GM19328 (cell line): ENCODE measurements at regions not wholly inside any gene's neighbourhood (a gene's known extent, or its start where the extent isn't known, plus 50 kb on each side); places are given as distances from the start of the nearest gene placed in this dataset.
A peak's percentile ranks its signal among the peaks of the same experiment; 100 is the strongest.
"Not testable (repeated sequence)": the region's sequence is repeated elsewhere in the genome, so short reads cannot be mapped to it uniquely, and the experiment has no call there.

Experiments used
- ATAC-seq: cut with Tn5 transposase; IDR thresholded peaks from one replicate; pipeline ENCODE4 v1.9.1; 2021; ENCODE audit warnings: mild to moderate bottlenecking, moderate library complexity; ENCODE audit not compliant: unreplicated experiment

GRCh38 chr21:35203093-35203977 is 154.2 kb upstream of the RUNX1 start:
- ATAC-seq: no peak

DNA sequence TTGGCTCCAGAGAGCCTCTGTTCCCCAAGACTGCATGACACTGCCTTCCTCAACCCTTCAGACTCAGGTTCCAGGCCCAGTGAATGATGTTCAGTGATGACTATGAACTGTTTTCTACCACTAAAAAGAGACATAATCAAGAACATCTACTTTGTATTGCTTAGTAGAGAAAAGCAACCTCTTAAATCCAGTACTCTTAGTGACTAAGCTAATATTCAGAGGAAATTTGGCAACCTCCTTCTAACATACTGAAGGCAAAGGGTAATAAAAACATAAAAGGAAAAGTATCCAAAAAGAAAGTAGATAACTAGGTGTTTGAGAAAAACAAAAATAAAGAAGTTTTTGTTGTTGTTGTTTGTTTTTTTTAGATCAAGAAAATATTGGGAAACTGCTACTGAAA is 153.3 kb upstream of the RUNX1 start:
- no peak for ATAC-seq

DNA sequence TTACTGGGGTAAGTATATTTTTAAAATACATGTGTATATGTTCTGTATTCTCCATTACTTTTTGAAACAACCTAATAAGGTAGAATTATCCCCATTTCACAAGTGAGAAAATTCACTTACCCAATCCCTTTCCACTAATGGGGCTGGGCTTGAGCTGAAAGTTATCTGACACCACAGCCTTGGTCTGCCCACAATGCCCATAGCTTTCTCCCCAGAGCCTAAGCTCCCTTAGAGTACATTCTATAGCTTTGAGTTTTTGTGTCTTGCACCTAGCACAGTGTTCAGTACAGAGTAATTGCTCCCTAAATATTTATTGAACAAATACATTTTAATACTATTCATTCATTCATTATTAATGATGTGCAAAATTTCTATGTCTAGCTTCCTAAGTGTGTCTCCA is 152.7 kb upstream of the RUNX1 start:
- no peak for ATAC-seq

- ATAC-seq: no peak
These were observed 152.2 kb upstream of the RUNX1 start for GRCh38 chr21:35201288-35201687.

- ATAC-seq: no peak
These were observed 150.6 kb upstream of the RUNX1 start for GRCh38 chr21:35199733-35200015.

- ATAC-seq: no peak
These were observed 150.1 kb upstream of the RUNX1 start for GRCh38 chr21:35198982-35199732.

DNA sequence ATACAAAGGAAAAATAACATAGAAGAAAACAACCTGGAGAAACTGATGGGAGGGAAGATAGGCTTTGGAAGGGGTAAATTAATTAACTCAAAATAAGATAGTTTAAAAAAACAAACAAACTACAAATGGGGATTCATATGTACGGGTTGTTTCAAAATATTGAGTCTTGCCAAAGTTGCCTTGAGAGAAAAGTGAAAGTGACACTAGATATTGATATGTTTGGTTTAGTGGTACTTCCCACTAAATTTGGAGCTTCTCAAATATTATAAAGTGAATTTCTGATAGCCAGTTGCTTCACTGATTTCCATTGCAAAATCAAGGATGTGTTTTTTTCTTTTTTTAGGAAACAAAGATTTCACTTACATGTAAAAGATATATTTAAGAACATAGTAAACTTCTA is 149.5 kb upstream of the RUNX1 start:
- no peak for ATAC-seq

DNA sequence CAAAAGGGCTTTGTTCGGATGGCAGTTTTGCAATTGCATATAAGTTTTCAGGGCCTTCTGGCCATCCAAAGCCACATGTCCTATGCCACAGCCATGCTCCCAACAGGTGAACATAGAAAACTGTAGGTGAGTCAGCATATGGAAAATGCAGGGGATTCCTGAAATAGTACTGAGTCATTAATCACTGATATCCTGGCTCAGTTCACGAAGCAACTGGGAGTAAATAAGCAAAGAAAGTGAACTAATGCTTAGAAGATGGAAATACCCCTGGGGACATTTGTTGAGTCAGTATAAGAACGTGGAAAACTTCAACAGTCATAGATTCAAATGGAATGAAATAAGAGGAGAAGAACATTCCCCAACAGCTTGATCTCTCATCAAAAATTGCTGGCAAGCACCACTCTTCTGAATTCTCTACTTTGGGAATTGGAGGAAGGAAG is 148.9 kb upstream of the RUNX1 start:
- no peak for ATAC-seq

DNA sequence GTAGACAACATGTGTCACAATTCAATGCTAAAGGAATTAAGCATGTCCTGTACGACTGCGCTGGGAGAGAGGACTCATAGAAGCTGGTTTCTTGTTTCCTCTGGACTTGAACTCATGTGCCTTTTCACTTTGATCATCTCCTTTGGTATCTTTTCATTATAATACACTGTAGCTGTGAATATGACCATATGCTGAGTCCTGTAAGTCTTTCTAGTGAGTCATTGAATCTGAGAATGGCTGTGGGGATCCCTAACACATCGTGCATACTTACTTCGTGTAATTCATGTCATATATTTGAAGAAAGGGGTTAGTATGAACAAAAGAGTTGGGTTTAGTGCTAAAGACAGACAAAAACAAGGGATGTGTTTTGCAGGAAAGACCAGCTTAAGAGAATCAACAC is 148.1 kb upstream of the RUNX1 start:
- no peak for ATAC-seq

- ATAC-seq: no peak
These were observed 147.0 kb upstream of the RUNX1 start for GRCh38 chr21:35196128-35196527.

GRCh38 chr21:35195232-35195631 is 146.1 kb upstream of the RUNX1 start:
- ATAC-seq: no peak

DNA sequence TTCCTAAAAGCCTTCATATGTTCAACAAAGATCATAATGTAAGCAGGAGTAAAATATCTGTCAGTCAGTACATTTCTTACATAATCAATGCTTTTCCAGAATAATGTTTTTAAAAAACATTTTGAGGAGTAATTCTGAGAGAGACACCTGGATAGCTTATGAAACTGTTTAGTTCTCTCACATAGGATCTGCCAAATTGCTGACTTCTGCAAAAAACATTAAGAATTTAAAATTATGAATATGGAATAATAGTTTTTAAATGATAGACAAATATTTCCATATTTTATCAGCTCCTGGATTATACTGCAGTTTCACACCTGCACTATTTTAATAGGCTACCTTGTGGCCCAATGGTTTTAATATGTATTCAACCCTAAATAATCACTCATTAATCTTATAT is 142.7 kb upstream of the RUNX1 start:
- ATAC-seq: no peak

- no peak for ATAC-seq
These were observed 142.0 kb upstream of the RUNX1 start for GRCh38 chr21:35191128-35191527.

DNA sequence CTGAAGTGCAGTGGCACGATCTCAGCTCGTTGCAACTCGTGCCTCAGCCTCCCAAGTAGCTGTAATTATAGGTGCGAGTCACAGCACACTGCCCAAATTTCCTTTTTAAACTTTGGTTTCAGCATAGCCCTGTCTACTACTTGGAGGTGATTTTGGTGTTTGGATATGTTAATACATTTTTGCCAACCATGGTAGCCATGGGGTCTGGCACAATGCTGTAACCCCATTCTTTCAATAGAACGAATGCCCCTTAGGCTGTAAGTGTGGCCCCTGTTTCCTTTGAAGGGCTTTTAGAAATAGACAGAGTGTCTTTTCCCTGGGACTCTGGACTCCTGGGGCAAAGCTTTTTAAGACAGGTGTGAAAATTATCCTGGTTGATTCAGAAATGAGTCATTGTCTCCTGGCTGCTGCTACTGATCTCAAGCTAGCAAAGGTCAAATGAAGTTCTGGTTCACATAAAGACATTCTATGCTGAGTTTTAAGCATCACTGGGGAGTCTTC is 141.1 kb upstream of the RUNX1 start:
- ATAC-seq: no peak

DNA sequence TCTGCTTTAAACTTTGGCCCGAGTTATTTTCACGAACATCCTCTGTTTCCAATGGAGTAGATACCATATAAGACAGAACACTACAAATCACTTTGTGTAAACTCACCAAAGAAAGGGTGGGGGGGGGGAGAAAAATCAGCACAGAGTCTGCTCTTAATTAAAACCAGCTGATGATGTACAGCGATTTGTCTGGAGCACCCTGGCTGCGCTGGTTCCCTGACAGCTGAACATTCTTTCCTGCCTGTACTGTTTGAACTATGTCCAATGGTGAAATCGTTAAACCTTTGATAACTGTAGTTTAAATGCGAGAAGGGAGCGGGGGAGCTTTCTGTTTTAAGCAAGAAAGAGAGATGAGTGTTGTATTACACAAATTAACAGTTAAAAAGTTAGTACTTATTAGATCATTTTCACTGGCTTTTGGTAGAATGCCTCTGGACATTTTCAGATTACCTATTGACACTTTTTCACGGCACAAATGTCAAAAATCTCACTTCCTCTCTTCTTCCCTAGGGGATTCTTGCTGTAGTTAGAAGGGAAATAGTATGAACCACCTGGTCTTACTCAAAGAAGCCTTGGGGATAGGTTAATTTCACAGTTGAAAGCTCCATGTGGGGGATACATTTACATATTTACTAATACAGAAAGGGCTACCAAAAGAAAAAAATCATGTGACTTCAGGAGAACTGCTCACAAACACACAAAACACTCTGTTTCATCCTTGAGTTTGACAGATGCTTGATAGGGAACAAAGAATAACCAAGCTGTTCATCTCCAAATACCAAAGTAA is 140.2 kb upstream of the RUNX1 start:
- peak; percentile 90 for ATAC-seq

GRCh38 chr21:35183389-35183788 is 134.3 kb upstream of the RUNX1 start:
- ATAC-seq: not testable (repeated sequence)

DNA sequence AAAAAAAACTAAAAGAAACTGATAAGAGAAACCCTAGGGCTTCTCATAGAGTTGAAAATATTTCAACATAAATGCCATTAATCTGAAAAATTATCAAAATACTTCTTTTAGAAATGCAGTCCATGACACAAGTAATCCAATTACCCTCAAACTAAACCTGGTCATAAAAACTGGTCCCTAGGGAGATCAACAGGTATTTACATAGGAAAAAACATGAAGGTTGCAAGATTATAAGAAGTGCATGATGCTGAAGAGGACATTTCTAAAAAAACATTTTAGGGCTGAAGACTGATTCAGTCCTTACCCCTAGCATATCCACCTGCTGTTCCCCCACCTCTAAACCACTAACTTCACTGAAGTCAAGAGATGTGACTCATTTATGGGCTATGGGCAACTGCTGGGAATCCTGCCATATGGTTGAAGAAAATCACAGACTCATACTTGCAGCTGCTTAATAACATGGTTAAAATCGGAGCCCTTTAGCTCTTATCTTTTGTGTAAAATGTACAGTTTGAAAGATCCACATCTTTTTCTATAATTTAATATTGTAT is 131.0 kb upstream of the RUNX1 start:
- no peak for ATAC-seq

GRCh38 chr21:35178827-35179226 is 129.7 kb upstream of the RUNX1 start:
- no peak for ATAC-seq

DNA sequence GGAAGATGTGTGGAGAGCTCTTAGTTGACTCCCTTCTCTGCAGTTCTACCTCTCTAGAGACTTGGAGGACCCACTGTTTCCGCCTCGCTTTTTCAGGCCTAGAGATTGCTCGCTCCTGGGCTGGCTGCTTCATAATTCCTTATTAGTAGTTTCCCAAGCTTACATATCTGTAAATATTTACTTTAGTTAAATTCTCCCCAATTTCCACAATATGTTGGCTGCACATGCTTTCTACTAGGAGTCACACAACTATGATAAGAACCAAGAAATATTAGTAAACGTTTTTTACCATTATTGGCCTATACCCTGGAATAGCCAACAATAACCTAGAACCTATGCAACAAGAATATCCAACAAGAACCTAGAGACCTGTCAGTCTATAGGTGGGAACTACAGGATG is 129.0 kb upstream of the RUNX1 start:
- ATAC-seq: no peak

DNA sequence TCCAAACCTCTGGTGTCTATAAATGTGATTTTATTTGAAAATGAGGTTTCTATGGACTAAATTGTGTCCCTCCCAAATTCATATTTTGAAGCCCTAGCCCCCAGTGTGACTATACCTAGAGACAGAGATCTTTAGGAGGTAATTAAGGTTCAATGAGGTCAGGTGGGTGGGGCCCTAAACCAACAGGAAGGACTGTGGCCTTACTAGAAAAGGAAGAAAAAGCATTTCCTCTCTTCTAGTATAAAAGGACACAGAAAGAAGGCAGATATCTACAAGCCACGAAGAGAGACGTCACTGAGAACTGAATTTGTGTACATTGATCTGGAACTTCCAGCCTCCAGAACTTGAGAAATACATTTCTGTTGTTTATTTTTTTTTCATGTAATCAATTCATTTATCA is 123.1 kb upstream of the RUNX1 start:
- ATAC-seq: no peak

DNA sequence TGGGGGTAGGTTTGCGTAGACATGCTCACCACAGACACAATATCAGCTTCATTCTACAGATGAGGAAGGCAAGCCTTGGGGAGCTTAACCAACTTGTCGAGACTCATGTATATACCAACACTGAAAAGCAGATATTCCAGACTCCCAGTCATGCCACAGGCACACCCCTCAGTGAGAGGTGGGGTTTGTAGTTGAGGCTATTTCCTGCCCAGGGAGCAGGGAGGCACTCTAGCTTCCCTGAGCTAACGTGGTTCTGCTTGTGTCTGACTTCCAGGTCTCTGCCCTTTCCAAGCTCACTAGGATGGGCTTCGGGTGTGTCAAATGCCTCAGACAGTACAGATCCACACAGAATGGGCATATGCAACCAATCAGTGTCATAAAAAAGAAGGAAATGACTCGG is 122.3 kb upstream of the RUNX1 start:
- ATAC-seq: no peak
